Fibroblast of lung (primary cell): ENCODE measurements at regions not wholly inside any gene's neighbourhood (a gene's known extent, or its start where the extent isn't known, plus 50 kb on each side); places are given as distances from the start of the nearest gene placed in this dataset.

Source experiments
- DNase-seq, 2 donors: peaks; one replicate each; pipeline versions ENCODE4 v3.0.0 to v3.0.0-alpha.2; 2010; ENCODE audit warnings: low read depth in 2 of 2
- H2AFZ ChIP-seq: 2 replicates; pipeline ENCODE4 v1.5.1; 2012; ENCODE audit warnings: low read length, control low read depth, inconsistent platforms
- H3K27ac ChIP-seq: 2 replicates; pipeline ENCODE4 v1.5.1; 2011; ENCODE audit warnings: low read length, control low read depth; ENCODE audit not compliant: insufficient read depth
- H3K27me3 ChIP-seq: 2 replicates; pipeline ENCODE4 v1.5.1; 2011; ENCODE audit warnings: mild to moderate bottlenecking, low read length; ENCODE audit not compliant: control insufficient read depth, insufficient read depth
- H3K36me3 ChIP-seq: 2 replicates; pipeline ENCODE4 v1.5.1; 2011; ENCODE audit warnings: low read length; ENCODE audit not compliant: control insufficient read depth, insufficient read depth
- H3K4me1 ChIP-seq: 2 replicates; pipeline ENCODE4 v1.5.1; 2011; ENCODE audit warnings: low read length; ENCODE audit not compliant: control insufficient read depth, insufficient read depth; ENCODE audit errors: extremely low read depth
- H3K4me2 ChIP-seq: 2 replicates; pipeline ENCODE4 v1.5.1; 2011; ENCODE audit warnings: low read length, control low read depth; ENCODE audit not compliant: insufficient read depth; ENCODE audit errors: extremely low read depth
- H3K4me3 ChIP-seq, 4 experiments: fragments of 200-600 bp in 1 of 4; sonication (generic) in 1 of 4; replicated peaks in 1 of 4; 2 replicates each; pipeline ENCODE4 v1.5.1; 2011 to 2016; ENCODE audit warnings: low read length in 4 of 4, low read depth in 3 of 4, mild to moderate bottlenecking in 3 of 4, control low read depth in 2 of 4, inconsistent platforms in 1 of 4, mixed read lengths in 1 of 4; ENCODE audit not compliant: insufficient read depth in 1 of 4; ENCODE audit errors: control extremely low read depth in 1 of 4
- H3K79me2 ChIP-seq: 2 replicates; pipeline ENCODE4 v1.5.1; 2012; ENCODE audit warnings: mild to moderate bottlenecking, low read length, inconsistent platforms; ENCODE audit not compliant: control insufficient read depth, insufficient read depth
- H3K9ac ChIP-seq: 2 replicates; pipeline ENCODE4 v1.5.1; 2011; ENCODE audit warnings: mild to moderate bottlenecking, low read length, control low read depth; ENCODE audit not compliant: insufficient read depth
- H3K9me3 ChIP-seq: 2 replicates; pipeline ENCODE4 v1.5.1; 2012; ENCODE audit warnings: low read depth, low read length; ENCODE audit not compliant: control insufficient read depth, insufficient read depth
- H4K20me1 ChIP-seq: 2 replicates; pipeline ENCODE4 v1.5.1; 2011; ENCODE audit warnings: low read length; ENCODE audit not compliant: control insufficient read depth, insufficient read depth; ENCODE audit errors: extremely low read depth
- EZH2 ChIP-seq: IDR thresholded peaks from 2 replicates; pipeline ENCODE4 v1.5.1; 2012; ENCODE audit warnings: low read length, control low read depth, mild to moderate bottlenecking; ENCODE audit errors: missing control alignments
- TF ChIP-seq, protein P1 (sequence below), 2 donors: IDR thresholded peaks in 1 of 2; conservative IDR thresholded peaks in 1 of 2; 1 replicate in 1 of 2; 2 replicates in 1 of 2; pipeline ENCODE4 v1.5.1; 2011 to 2012; ENCODE audit warnings: low read length in 2 of 2, control low read depth in 1 of 2, inconsistent platforms in 1 of 2, low read depth in 1 of 2, mild to moderate bottlenecking in 1 of 2

DNA sequence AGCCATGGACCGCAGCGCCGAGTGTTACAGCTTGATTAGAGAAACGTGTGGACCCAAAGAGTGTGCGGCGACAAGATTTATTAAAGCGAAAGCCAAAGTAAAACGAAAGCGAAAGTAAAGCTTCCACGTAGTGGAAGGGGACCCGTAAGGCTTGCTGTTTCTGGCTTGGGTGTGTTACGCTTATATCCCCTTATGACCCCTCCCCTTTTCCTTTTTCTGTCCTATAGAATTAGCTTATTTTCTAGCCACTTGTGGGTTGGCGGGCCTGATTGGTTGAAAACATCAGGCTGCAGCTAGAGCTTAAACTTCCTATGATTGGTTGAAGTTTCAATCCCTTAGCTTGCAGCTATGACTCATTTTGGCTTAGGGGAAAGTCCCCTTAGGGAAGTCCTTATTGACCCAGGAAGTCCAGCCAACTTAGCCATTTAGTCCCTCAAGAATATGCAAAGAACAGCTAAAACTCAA lies 969.7 kb downstream of the DCDC2C start:
- H3K9me3 ChIP-seq, result no peaks in the 10 kb centered on the region
- no peak overlapping the region for H3K27ac ChIP-seq
- no peaks in the 10 kb centered on the region for H3K4me1 ChIP-seq
- no peak overlapping the region for H3K4me3 ChIP-seq
- no peak overlapping the region for H3K4me2 ChIP-seq
- TF ChIP-seq, protein P1, sequence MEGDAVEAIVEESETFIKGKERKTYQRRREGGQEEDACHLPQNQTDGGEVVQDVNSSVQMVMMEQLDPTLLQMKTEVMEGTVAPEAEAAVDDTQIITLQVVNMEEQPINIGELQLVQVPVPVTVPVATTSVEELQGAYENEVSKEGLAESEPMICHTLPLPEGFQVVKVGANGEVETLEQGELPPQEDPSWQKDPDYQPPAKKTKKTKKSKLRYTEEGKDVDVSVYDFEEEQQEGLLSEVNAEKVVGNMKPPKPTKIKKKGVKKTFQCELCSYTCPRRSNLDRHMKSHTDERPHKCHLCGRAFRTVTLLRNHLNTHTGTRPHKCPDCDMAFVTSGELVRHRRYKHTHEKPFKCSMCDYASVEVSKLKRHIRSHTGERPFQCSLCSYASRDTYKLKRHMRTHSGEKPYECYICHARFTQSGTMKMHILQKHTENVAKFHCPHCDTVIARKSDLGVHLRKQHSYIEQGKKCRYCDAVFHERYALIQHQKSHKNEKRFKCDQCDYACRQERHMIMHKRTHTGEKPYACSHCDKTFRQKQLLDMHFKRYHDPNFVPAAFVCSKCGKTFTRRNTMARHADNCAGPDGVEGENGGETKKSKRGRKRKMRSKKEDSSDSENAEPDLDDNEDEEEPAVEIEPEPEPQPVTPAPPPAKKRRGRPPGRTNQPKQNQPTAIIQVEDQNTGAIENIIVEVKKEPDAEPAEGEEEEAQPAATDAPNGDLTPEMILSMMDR (conservative IDR thresholded peaks at IDR 0.05 in 1 of 2, IDR thresholded peaks at IDR 0.05 in 1 of 2; ENCODE audit: low read depth in 1 of 2, low read length in 2 of 2), result no peak
- TF ChIP-seq EZH2, result no peak
- H3K36me3 ChIP-seq, result no peaks in the 10 kb centered on the region
- H3K79me2 ChIP-seq, result no peaks in the 10 kb centered on the region
- DNase-seq, result peak in 1 of 2 donors; percentile 1
- H2AFZ ChIP-seq, result no peak overlapping the region
- H3K9ac ChIP-seq, result no peak overlapping the region
- no peaks in the 10 kb centered on the region for H4K20me1 ChIP-seq
- H3K27me3 ChIP-seq, result no peaks in the 10 kb centered on the region

DNA sequence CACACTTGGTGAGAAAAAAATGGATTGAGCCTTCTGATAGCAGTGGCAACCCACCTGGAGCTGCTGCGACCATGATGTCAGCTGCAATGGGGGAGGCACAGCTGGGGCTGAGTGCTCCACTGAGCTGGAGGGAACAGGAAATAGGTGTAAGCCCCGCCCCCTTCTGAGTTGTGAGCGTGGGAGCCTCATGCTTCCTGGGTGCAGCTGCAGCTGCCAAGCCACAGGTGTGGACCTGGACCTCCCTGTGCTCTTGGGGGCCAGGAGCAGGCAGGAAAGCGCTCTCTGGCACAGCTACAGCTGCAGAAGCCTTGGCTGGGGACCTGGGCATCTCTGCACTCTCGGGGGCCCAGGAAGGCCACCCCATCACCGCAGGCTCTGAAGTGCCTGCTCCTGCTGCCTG lies 970.6 kb downstream of the DCDC2C start:
- H3K27ac ChIP-seq, result no peak overlapping the region
- H3K79me2 ChIP-seq, result no peaks in the 10 kb centered on the region
- H3K27me3 ChIP-seq, result no peaks in the 10 kb centered on the region
- no peak overlapping the region for H3K9ac ChIP-seq
- no peak for DNase-seq
- no peak overlapping the region for H3K4me2 ChIP-seq
- H3K4me1 ChIP-seq, result no peaks in the 10 kb centered on the region
- no peak overlapping the region for H2AFZ ChIP-seq
- H3K9me3 ChIP-seq, result no peaks in the 10 kb centered on the region
- no peak overlapping the region for H3K4me3 ChIP-seq
- no peaks in the 10 kb centered on the region for H3K36me3 ChIP-seq
- no peaks in the 10 kb centered on the region for H4K20me1 ChIP-seq
- TF ChIP-seq, protein P1 (conservative IDR thresholded peaks at IDR 0.05 in 1 of 2, IDR thresholded peaks at IDR 0.05 in 1 of 2; ENCODE audit: low read depth in 1 of 2, low read length in 2 of 2), result no peak
- no peak for TF ChIP-seq EZH2

DNA sequence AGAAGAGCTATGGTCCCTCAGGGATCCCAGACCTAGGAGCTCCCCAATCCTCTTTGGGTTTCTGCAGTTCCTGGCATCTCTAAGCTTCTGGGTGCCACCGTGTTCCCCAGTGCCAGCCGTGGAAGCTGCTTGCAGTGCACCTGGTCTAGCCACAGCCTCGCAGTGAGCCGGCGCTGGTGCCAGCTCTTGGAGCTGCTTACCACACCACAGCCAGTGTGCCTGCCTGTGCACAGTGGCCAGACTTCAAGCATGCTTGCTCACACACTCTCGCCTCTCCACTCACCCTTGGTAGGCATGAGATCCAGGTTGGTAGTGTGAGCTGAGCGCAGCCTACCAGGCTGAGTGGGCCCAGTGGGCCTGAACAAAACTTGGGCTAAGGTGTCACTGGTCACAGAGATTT lies 971.9 kb downstream of the DCDC2C start:
- Histone ChIP-seq H3K4me1 (no peaks in the 10 kb centered on the region), H3K79me2 (no peaks in the 10 kb centered on the region), H3K4me2 (no peak overlapping the region), H3K36me3 (no peaks in the 10 kb centered on the region), H2AFZ (no peak overlapping the region), H3K4me3 (no peak overlapping the region), H3K9me3 (peaks cover 3% of the 10 kb centered on the region), H3K9ac (no peak overlapping the region), H3K27me3 (no peaks in the 10 kb centered on the region), H4K20me1 (no peaks in the 10 kb centered on the region), H3K27ac (no peak overlapping the region)
- TF ChIP-seq, protein P1 (conservative IDR thresholded peaks at IDR 0.05 in 1 of 2, IDR thresholded peaks at IDR 0.05 in 1 of 2; ENCODE audit: low read depth in 1 of 2, low read length in 2 of 2), result no peak
- no peak for TF ChIP-seq EZH2
- DNase-seq, result no peak
